ENCODE measurements at regions not wholly inside any gene's neighbourhood (a gene's known extent, or its start where the extent isn't known, plus 50 kb on each side); places are given as distances from the start of the nearest gene placed in this dataset.

DNA sequence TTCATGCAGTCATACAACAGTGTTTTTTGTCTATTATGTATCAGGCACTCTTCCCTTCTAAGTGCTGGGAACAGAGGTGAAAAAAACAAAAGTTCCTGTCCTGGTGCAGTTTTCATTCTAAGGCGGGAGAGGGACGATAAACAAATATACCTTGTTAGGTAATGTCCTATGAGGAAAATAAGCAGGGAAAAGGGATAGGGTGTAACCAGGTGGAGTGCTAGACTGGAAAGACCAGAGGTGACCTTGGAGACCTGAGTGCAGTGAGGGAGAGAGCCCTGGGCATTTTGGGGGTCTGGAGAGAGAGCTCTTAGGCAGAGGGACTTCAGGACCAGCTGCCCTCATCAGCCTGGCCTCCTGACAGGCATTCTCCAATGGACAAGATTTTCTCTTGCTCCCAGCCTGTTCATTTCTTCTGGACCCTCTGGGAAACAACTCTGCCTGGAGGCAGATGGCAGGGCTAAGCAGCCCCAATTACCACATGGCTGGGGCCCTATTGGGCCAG is 97.2 kb upstream of the TJP1 start:
- intact Hi-C loops (cut with micrococcal nuclease), result no loop called here

DNA sequence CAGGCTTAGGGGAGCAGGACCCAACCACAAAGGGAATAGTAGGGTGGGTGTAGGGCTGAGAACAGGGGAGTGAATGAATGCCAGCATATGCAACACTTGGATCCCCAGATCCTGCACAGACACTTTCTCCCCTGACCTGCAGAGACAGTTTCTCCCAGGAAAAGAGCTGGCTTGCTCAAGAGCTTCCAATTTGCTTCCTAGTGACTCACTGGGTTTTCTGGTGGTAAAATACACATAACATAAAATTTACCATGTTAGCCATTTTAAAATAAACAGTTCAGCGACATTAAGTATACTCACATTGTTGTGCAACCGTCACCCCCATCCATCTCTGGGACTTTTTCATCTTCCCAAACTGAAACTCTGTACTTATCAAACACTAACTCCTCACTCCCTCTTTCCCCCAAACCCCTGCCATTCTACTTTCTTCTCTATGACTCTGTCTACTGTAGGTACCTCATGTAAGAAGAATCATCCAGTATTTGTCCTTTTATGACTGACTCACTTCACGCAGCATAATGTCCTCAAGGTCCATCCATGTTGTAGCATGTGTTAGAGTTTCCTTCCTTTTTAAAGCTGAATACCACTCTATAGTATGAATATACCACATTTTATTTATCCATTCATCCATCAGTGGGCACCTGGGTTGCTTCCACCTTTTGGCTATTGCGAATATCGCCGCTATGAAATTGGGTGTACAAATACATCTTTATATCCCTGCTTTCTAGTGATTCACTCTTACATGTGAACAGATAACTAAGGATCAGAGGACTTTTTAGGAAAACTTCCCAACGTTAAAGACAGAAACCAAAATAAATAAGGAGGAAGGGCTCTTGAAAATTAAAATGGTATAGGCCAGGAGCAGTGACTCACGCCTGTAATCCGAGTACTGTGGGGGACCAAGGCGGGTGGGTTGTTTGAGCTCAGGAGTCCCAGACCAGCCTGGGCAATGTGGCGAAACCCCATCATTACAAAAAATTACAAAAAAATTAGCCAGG is 95.6 kb upstream of the TJP1 start:
- intact Hi-C loops (cut with micrococcal nuclease), result no loop called here

DNA sequence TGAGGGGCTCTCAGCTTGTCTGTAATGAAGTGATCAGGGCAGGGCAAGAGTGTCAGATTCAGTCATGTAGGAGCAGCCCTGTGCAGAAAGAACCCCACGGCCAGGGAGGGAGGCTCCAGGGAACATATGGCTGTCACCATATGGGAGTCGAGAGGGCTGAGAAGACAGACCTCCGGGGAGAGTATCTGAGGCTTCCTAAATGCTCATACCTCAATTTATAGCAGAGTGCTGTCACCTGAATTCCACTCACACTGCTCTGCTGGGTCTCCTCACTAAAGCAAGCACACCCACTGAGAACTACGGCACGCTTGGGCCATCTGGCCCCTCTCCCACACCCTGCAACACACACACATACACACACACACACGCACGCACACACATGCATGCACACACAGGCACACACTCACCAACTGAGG is 92.3 kb upstream of the TJP1 start:
- intact Hi-C loops (cut with micrococcal nuclease), result no loop called here

DNA sequence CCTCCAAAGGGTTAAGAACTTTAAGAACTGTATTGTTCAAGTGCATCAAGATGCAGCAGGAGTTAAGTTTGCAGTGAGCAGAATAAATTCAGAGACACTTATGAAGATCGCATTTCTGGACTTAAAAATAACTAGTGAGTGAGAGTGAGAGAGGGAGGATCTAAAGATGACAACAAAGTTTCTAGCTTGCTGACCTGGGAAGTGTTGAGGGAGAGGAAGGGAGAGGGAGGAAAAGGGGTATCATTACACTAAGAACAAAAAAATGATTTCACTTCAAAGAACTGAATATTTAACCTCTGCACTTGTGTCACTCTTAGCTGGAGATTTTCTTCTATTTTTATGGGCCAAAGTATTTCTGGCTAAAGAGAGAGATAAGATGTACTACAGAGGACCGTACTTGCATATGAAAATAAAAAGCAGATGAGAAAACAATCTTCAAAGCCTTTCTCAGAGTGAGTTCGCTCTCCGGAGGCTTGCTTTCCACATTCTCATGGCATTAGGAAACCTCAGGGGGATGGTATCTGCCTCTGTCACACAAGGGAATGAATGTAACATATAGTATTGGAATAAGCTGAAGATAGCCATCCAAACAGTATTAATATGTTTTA is 91.4 kb upstream of the TJP1 start:
- intact Hi-C loops (cut with micrococcal nuclease), result no loop called here

DNA sequence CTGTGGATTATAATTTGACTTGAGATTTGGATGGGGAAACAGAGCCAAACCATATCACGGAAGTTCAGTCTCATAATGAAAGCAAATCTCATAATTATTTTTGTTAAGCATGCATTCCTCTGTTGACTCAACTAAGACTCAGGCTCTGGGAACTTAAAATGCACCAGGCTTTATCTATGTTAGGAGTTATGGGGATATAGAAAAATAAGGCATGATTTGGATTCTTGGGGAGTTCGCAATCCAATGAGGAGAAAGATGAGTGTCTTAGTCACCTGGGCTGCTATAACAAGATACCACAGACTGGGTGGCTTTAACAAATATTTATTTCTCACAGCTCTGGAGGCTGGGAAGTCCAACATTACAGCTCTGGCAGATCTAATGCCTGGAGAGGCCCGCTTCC is 89.4 kb upstream of the TJP1 start:
- intact Hi-C loops (cut with micrococcal nuclease), result no loop called here

DNA sequence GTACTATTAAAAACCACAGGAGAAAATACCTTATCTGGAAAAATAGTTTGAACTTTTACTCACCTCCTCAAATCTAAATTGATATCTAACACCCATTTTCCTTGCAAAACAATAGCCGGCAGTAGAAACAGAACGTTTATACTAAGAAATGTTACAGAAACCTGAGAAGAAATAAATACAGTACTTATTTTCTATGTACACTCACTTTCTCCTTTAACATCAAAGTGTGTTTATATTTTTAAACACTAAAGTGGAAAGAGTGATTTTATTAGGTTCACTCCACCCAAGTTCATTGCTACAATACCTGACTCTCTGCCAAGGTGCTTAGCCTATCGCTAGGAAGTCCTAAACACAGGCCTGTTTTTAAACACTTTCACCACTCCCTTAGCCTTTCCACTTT is 87.8 kb upstream of the TJP1 start:
- intact Hi-C loops (cut with micrococcal nuclease), result no loop called here

DNA sequence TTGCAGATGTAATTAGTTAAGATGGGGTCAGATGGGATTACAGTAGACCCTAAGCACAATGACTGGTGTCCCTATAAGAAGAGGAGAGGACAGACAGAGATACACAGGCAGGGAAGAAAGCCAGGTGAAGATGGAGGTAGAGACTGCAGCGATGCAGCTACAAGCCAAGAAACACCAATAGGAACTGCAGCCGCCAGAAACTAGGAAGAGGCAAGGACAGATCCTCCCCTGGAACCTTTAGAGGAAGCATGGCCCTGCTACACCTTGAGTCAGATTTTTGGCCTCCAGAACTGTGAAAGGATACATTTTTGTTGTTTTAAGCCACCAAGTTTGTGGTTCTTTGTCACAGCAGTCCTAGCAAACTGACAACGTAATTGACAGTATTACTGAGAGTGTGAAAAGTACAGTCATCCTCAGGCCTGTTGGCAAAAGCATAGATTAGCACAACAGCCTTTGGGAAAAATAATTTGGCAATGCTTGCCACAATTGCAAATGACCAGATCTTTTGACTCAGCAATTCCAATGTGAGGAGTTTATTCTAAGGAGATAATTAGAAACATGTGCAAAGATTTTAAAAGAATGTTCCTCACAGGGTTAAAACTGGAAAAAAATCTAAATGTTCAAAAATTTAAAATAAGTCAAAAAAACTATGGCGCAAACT is 82.6 kb upstream of the TJP1 start:
- intact Hi-C loops (cut with micrococcal nuclease), result no loop called here

DNA sequence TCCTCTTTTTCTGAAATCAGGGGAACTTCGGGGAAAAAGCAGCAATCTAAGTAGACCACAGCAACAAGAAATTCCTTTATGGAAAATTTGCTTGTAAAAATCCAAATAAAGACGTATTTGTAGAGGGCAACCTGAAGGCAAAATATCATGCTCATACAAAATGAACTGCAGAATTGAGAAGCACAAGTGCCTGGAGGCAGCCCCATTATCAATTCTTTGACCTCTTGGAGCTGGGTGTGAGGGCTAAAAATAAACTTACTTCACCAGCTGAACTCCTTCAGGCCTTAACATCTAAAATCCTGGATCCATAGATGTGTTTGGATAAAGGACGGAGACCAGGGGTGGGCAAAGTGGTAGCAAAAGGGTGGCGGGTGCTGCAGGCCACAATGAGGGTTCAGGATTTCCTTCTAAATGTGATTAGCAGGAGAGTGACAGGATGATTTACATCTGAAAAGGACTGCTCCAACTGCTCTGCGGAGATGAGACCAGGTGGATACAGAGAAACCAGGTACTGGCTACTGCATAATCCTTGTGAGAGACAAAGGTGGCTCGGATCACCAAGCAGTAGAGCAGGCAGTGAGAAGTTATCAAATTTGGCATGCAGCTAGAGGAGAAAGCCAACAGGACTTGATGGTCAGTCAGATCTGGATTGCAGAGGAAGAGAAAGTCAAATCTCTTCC is 81.7 kb upstream of the TJP1 start:
- intact Hi-C loops (cut with micrococcal nuclease), result no loop called here

DNA sequence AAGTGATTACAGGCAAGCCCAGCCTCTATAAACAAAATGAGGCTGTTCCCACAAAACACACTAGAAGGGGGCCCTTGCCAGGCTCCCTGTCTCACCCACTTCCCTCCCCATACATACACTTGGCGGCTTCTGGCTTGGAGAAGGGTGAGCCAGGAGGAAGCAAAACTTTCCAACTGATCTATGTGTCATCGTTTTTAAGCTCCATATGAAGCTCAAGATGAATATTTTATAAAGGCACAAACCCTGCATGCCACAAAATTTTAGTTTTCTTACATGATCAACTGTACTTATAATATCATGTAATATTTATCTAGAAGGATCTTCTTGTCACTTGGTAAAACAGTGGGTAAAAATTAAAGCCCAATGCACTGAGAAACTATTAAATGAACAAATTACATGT is 80.8 kb upstream of the TJP1 start:
- intact Hi-C loops (cut with micrococcal nuclease), result no loop called here

DNA sequence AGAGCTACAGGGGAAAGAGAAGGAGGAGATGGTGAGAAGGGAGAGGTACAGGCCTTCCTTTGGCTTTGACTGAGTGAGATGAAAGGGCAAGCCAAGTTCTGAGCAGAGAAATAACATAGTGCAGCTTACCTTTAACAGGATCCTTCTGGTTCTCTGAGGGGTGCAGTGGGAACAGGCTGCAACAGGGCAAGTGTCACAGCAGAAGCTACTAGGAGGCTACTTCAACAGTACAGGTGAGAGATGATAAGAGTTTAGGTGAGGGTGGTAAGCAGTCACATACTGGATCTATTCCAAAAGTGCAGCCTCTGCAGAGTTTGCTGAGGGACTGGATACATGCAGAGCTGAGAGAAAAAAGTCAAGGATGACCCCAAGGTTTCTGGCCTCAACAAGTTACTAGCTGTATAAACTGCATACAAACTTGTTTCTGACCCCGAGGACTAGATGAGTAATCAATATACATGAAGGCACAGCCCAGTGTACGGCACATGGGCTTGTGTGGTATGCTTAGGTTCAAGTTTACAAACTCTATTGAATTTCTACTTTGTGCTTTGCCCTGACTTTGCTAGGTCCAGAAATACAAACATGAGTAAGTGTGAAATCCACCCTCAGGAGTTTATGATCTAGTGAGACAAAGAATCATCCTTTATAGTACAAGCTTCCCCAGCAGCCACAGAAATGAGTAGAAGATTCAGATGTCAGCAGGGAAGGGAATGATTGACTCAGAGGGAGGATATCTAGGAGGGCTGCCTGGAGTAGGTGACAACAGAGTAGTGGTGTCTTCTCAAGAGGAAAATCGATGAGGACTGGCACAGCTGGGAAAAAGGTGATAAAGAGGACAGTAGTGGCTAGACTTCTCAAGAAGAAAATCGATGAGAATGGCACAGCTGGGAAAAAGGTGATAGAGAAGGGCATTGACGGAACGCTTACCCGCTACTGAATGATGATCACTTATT is 78.2 kb upstream of the TJP1 start:
- intact Hi-C loops (cut with micrococcal nuclease), result no loop called here

DNA sequence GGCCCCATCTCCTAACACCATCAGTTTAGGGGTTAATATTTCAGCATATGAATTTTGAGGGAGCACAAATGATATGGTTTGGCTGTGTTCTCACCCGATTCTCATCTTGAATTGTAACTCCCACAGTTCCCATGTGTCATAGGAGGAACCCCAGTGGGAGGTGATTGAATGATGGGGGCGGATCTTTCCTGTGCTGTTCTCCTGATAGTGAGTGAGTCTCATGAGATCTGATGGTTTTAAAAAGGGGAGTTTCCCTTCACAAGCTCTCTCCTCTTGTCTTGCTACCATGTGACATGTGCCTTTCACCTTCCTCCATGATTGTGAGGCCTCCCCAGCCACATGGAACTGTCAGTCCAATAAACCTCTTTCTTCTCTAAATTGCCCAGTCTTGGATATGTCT is 73.8 kb upstream of the TJP1 start:
- intact Hi-C loops (cut with micrococcal nuclease), result no loop called here

DNA sequence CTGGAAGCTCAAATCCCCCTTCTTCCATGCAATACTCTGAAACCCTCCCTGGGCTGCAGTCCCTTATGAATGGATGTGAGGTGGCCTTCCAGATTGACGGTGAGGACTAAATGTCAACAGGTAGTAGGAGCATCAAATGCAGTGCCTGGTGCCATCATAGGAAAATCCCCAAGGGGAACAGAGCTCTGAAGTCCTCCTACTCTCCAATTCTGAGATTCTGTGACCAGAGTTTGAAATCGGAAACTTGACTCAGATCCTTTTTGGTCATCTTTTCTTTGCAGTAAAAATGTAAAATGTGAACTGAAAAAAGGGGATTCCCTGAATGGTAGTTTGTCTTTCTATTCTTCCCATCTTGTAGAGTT is 68.8 kb upstream of the TJP1 start:
- intact Hi-C loops (cut with micrococcal nuclease), result no loop called here

DNA sequence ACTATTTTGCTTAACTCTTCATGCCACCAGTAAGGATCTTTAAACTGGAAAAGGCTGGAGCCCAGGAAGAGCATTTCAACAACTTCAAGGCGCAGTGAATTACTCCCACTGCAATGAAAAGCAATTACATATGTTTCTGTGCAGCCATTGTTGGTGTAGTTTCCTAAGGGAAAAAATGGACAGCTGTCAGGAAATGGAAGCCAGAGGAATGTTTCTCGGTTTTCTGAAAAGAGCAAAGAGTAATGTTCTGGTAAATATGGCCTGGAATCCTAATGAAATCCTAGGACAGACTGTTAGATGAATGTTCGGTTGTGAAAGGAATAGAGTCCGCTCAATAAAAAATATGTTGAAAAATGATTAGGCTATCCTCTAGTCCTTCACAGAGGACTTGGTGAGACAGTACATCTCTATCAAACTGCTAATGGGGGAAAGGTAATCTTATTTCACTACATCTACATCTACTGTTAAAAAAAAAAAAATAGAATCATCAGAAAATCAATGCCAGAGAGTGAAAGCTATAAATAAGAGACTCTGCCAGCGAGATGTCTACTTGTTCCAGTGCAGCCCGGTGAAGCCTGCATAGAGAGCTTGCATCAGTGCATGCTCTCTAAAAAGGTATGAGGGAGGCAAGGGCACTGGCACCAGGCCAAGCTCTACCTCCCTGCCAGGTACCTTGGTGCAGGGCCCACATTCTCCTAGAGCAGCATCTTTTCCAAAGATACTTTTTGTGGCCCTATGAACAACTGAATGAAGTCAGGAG is 68.2 kb upstream of the TJP1 start:
- intact Hi-C loops (cut with micrococcal nuclease), result no loop called here

DNA sequence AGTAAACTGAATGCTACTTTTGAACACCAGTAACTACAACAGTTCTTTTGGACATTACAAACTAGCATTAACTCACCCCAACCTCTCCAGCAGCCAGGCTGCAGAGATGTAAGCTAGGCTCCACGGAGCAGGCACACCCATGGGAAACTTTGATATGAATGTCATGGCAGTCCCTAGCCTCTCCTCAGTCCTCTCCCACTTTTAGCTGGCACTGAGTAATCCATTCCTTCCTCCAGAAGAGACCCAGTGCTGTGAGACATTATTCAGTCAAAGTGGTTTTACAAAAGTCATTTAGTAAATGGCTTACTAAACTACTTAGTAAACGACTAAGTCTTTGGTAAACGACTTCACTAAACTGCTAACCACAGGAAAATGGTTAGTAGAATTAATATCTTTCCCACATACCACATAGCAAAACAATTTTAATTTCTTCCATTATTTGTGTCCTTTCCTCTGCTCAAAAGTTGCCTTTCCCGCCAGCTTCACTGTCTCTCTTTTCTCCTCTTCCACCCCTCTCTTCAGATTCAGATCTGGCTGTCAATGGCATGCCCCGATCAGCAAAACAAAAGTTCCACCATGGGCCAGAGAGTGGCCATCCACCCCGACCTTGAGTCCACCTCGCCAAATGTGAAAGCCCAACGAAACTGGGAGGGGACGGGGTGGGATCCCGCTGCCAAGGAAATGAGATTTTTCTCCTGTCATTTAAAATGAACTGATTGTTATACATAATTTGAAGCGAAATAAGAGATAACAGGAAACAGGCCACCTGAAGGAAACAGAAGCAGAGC is 67.5 kb upstream of the TJP1 start:
- intact Hi-C loops (cut with micrococcal nuclease), result no loop called here

DNA sequence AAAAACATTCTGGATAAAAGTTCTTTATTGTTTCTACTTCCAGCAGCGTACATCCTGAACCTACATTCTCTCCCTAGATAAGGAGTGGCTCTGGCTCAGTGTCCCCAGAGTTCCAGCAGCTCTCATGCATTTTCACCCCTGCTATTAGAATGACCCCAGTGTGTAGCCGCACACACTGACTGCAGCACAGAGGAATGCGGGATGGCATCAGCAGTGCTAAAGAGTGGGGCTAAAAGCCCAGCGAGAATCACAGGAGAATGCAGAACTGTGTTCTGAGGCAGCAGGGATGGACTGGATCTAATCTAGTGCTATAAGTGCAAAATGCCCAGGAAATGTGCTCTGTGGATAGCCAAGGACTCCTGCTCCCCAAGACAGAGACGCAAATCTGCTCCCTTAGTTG is 66.4 kb upstream of the TJP1 start:
- intact Hi-C loops (cut with micrococcal nuclease), result no loop called here

DNA sequence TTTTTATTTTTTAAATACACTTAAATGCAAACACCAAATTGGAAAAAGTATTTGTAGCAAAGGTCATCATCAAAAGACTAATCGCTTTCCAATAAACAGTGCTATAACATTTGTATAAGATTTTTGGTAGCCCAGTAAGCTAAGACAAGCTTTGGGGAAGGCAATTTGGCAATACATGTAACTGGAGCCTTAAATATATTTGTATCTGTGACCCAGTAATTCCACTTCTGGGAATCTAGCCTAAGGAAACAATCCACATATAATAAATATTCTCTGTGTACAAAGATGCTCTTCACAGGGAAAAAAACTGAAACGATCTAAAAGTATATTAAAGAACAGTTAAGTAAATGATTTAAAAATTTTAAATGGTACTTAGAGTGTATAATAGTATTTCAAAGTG is 65.5 kb upstream of the TJP1 start:
- intact Hi-C loops (cut with micrococcal nuclease), result no loop called here

DNA sequence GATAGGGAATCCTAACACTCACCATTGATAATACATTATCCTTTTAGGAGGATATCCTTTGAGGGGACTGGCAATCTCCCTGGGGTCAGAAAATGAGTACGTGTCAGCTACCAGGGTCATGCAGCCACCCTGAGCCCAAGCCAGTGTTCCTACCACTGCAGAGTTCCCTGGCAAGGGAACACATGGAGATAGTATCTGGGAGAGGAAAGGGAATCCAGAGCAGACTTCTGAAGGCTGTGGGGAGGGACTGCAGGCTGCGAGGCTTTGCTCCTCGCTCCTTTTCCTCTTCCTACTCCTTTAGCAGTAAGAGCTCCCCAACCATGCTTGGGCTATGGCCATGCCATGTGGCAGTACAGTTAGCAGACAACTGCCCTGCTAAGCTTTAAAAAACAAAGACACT is 62.9 kb upstream of the TJP1 start:
- intact Hi-C loops (cut with micrococcal nuclease), result no loop called here

DNA sequence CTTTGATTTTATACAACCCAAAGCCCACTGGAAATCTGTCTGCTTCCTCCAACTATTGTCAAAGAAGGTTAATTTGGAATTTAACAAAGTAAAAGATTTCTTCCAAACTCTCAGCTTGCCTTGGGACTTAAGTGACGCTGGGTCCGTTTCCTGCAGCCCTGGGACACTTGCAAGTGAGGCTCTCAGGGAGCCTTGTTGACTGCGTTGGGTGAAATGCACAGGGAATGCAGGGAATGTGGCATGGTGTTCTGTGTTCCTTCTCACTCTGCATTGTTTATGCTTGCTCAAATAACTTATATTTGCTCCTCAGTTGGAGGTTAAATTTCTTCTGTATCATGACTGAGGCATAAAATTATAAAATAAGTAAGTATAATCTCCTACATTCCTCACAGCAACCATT is 60.9 kb upstream of the TJP1 start:
- intact Hi-C loops (cut with micrococcal nuclease), result no loop called here

DNA sequence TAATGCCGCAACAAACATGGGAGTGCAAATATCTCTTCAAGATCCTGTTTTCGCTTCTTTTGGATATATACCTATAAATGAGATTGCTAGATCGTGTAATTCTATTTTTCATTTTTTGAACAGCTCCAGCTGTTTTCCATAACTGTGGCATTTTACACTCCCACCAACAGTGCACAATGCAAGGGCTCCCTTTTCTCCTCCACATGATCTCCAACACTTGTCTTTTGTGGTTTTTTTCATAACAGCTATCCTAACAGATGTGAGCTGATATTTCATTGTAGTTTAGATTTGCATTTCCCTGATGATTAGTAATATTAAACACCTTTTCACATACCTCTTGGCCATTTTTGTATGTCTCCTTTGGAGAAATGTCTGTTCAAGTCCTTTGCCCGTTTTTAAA is 58.6 kb upstream of the TJP1 start:
- intact Hi-C loops (cut with micrococcal nuclease), result no loop called here

All from T-helper 1 cell treated with Interleukin-12 subunit alpha and Interleukin-12 subunit beta and Interleukin-4 antibody, amounts not matched to agents 30 ng/mL and 1 ng/mL, for 36 hours (primary cell).